ENCODE measurements at regions not wholly inside any gene's neighbourhood (a gene's known extent, or its start where the extent isn't known, plus 50 kb on each side); places are given as distances from the start of the nearest gene placed in this dataset.

GRCh38 chr1:199657449-199657848 is 370.1 kb upstream of the NR5A2 start:
- TF ChIP-seq, protein P1, sequence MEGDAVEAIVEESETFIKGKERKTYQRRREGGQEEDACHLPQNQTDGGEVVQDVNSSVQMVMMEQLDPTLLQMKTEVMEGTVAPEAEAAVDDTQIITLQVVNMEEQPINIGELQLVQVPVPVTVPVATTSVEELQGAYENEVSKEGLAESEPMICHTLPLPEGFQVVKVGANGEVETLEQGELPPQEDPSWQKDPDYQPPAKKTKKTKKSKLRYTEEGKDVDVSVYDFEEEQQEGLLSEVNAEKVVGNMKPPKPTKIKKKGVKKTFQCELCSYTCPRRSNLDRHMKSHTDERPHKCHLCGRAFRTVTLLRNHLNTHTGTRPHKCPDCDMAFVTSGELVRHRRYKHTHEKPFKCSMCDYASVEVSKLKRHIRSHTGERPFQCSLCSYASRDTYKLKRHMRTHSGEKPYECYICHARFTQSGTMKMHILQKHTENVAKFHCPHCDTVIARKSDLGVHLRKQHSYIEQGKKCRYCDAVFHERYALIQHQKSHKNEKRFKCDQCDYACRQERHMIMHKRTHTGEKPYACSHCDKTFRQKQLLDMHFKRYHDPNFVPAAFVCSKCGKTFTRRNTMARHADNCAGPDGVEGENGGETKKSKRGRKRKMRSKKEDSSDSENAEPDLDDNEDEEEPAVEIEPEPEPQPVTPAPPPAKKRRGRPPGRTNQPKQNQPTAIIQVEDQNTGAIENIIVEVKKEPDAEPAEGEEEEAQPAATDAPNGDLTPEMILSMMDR (IDR thresholded peaks at IDR 0.05; ENCODE audit: insufficient read depth in 1 of 2, low read depth in 1 of 2, low read length in 1 of 2, severe bottlenecking in 1 of 2, unreplicated experiment in 1 of 2), result no peak
- Mint-ChIP-seq H3K27me3 (ENCODE audit: insufficient read depth, unreplicated experiment) (peaks cover 3% of the 10 kb centered on the region), H3K36me3 (ENCODE audit: insufficient read depth, unreplicated experiment) (no peaks in the 10 kb centered on the region), H3K4me3 (ENCODE audit: unreplicated experiment) (no peak overlapping the region), H3K27ac (ENCODE audit: unreplicated experiment) (no peak overlapping the region), H3K9me3 (ENCODE audit: unreplicated experiment) (no peaks in the 10 kb centered on the region), H3K4me1 (ENCODE audit: low read depth, unreplicated experiment) (no peaks in the 10 kb centered on the region)
- Histone ChIP-seq H3K27me3 (replicated peaks; ENCODE audit: control insufficient read depth, insufficient read depth, low read length) (no peaks in the 10 kb centered on the region), H3K9me3 (no peaks in the 10 kb centered on the region), H3K4me1 (no peaks in the 10 kb centered on the region), H3K4me3 (ENCODE audit: low read depth, low read length) (no peak overlapping the region), H3K36me3 (ENCODE audit: control insufficient read depth, insufficient read depth, low read length) (no peaks in the 10 kb centered on the region)
- intact Hi-C loops (cut with micrococcal nuclease; ENCODE audit: unreplicated experiment), result no loop called here
- DNase-seq, result no peak
- ChIA-PET POLR2A (no interaction called here), CTCF (no interaction called here)
- no TSS peak for BruUV-seq (replicated peaks)

GRCh38 chr1:199660071-199660470 is 367.4 kb upstream of the NR5A2 start:
- H3K4me3 Mint-ChIP-seq (ENCODE audit: unreplicated experiment), result no peak overlapping the region
- no peak for DNase-seq
- no peaks in the 10 kb centered on the region for H3K36me3 ChIP-seq (ENCODE audit: control insufficient read depth, insufficient read depth, low read length)
- ChIA-PET POLR2A (no interaction called here), CTCF (no interaction called here)
- TF ChIP-seq, protein P1 (IDR thresholded peaks at IDR 0.05; ENCODE audit: insufficient read depth in 1 of 2, low read depth in 1 of 2, low read length in 1 of 2, severe bottlenecking in 1 of 2, unreplicated experiment in 1 of 2), result no peak
- no peaks in the 10 kb centered on the region for H3K9me3 ChIP-seq
- H3K9me3 Mint-ChIP-seq (ENCODE audit: unreplicated experiment), result no peaks in the 10 kb centered on the region
- no peaks in the 10 kb centered on the region for H3K36me3 Mint-ChIP-seq (ENCODE audit: insufficient read depth, unreplicated experiment)
- no peak overlapping the region for H3K4me3 ChIP-seq (ENCODE audit: low read depth, low read length)
- intact Hi-C loops (cut with micrococcal nuclease; ENCODE audit: unreplicated experiment), result no loop called here
- no peaks in the 10 kb centered on the region for H3K4me1 Mint-ChIP-seq (ENCODE audit: low read depth, unreplicated experiment)
- no TSS peak for BruUV-seq (replicated peaks)
- H3K27ac Mint-ChIP-seq (ENCODE audit: unreplicated experiment), result no peak overlapping the region
- H3K4me1 ChIP-seq, result no peaks in the 10 kb centered on the region
- no peaks in the 10 kb centered on the region for H3K27me3 ChIP-seq (replicated peaks; ENCODE audit: control insufficient read depth, insufficient read depth, low read length)
- H3K27me3 Mint-ChIP-seq (ENCODE audit: insufficient read depth, unreplicated experiment), result peaks cover 3% of the 10 kb centered on the region

GRCh38 chr1:199665371-199665770 is 362.1 kb upstream of the NR5A2 start:
- H3K4me1 Mint-ChIP-seq (ENCODE audit: low read depth, unreplicated experiment), result no peaks in the 10 kb centered on the region
- intact Hi-C loops (cut with micrococcal nuclease; ENCODE audit: unreplicated experiment), result no loop called here
- POLR2A ChIA-PET, result no interaction called here
- TF ChIP-seq, protein P1 (IDR thresholded peaks at IDR 0.05; ENCODE audit: insufficient read depth in 1 of 2, low read depth in 1 of 2, low read length in 1 of 2, severe bottlenecking in 1 of 2, unreplicated experiment in 1 of 2), result no peak
- Histone ChIP-seq H3K27me3 (replicated peaks; ENCODE audit: control insufficient read depth, insufficient read depth, low read length) (no peaks in the 10 kb centered on the region), H3K4me1 (no peaks in the 10 kb centered on the region), H3K36me3 (ENCODE audit: control insufficient read depth, insufficient read depth, low read length) (no peaks in the 10 kb centered on the region), H3K9me3 (no peaks in the 10 kb centered on the region), H3K4me3 (ENCODE audit: low read depth, low read length) (no peak overlapping the region)
- H3K4me3 Mint-ChIP-seq (ENCODE audit: unreplicated experiment), result no peak overlapping the region
- H3K36me3 Mint-ChIP-seq (ENCODE audit: insufficient read depth, unreplicated experiment), result no peaks in the 10 kb centered on the region
- H3K27ac Mint-ChIP-seq (ENCODE audit: unreplicated experiment), result no peak overlapping the region
- no TSS peak for BruUV-seq (replicated peaks)
- CTCF ChIA-PET, result no interaction called here
- no peak for DNase-seq
- no peaks in the 10 kb centered on the region for H3K9me3 Mint-ChIP-seq (ENCODE audit: unreplicated experiment)
- H3K27me3 Mint-ChIP-seq (ENCODE audit: insufficient read depth, unreplicated experiment), result no peaks in the 10 kb centered on the region

All from Caco-2 (cell line).